IMR-90 (cell line): ENCODE measurements at regions not wholly inside any gene's neighbourhood (a gene's known extent, or its start where the extent isn't known, plus 50 kb on each side); places are given as distances from the start of the nearest gene placed in this dataset.

Source experiments
- ATAC-seq: fragments of 200-7000 bp; cut with Tn5 transposase; 2 replicates; pipeline ENCODE4 v1.9.1; 2020; ENCODE audit warnings: low read depth, mild to moderate bottlenecking, moderate library complexity
- BruUV-seq: library from RNA; stranded (reverse); fragments of 400-500 nt; replicated peaks from 2 replicates; lab custom pipeline; 2021; lab: Mats Ljungman, UMichigan
- CTCF ChIA-PET: fragments of 300-600 bp; formaldehyde crosslinking; extraction: SDS; loops from one replicate; lab custom pipeline; 2021; ENCODE audit warnings: antibody characterized with exemption; lab: Yijun Ruan, JAX
- POLR2A ChIA-PET: fragments of 300-600 bp; sonication (Branson Sonifier 250); formaldehyde crosslinking; loops from one replicate; lab custom pipeline; 2022; ENCODE audit warnings: antibody characterized with exemption; ENCODE audit not compliant: unreplicated experiment; lab: Charles Lee
- DNase-seq: peaks from one replicate; pipeline ENCODE4 v3.0.0; 2013
- H2AFZ ChIP-seq: replicated peaks from 2 replicates; pipeline ENCODE3; 2013; ENCODE audit warnings: low read length, mild to moderate bottlenecking; ENCODE audit not compliant: poor library complexity
- H2AK5ac ChIP-seq: 2 replicates; pipeline ENCODE4 v1.6.1; 2013; ENCODE audit warnings: low read depth, low read length, inconsistent platforms
- H2AK9ac ChIP-seq: replicated peaks from 2 replicates; pipeline ENCODE3; 2013; ENCODE audit warnings: mild to moderate bottlenecking, low read depth, low read length, moderate library complexity; ENCODE audit not compliant: poor library complexity
- H2BK120ac ChIP-seq: 2 replicates; pipeline ENCODE4 v1.6.1; 2013; ENCODE audit warnings: low read depth, low read length, inconsistent platforms
- H2BK15ac ChIP-seq: 3 replicates; pipeline ENCODE4 v1.6.1; 2013; ENCODE audit warnings: low read depth, low read length, inconsistent platforms
- H2BK20ac ChIP-seq: 2 replicates; pipeline ENCODE4 v1.6.1; 2013; ENCODE audit warnings: low read depth, mild to moderate bottlenecking, inconsistent platforms, low read length, moderate library complexity
- H2BK5ac ChIP-seq: 2 replicates; pipeline ENCODE4 v1.6.1; 2013; ENCODE audit warnings: mild to moderate bottlenecking, low read depth, low read length, inconsistent platforms; ENCODE audit not compliant: poor library complexity, severe bottlenecking
- H3K14ac ChIP-seq: replicated peaks from 2 replicates; pipeline ENCODE4 v1.6.1; 2013; ENCODE audit warnings: low read depth, low read length, inconsistent platforms
- H3K18ac ChIP-seq: 2 replicates; pipeline ENCODE4 v1.6.1; 2013; ENCODE audit warnings: low read depth, low read length, control low read depth
- H3K23ac ChIP-seq: 2 replicates; pipeline ENCODE4 v1.6.1; 2013; ENCODE audit warnings: low read depth, low read length, inconsistent platforms
- H3K27ac ChIP-seq: 2 replicates; pipeline ENCODE4 v1.5.1; 2013; ENCODE audit warnings: mild to moderate bottlenecking, control low read depth, low read length; ENCODE audit not compliant: insufficient read depth
- H3K27me3 ChIP-seq: 2 replicates; pipeline ENCODE4 v1.6.1; 2013; ENCODE audit warnings: low read length; ENCODE audit not compliant: control insufficient read depth, insufficient read depth
- H3K36me3 ChIP-seq: 2 replicates; pipeline ENCODE4 v1.6.1; 2013; ENCODE audit warnings: low read length, mixed read lengths; ENCODE audit not compliant: control insufficient read depth, insufficient read depth
- H3K4ac ChIP-seq: 2 replicates; pipeline ENCODE4 v1.6.1; 2013; ENCODE audit warnings: low read depth, low read length, inconsistent platforms
- H3K4me1 ChIP-seq: 2 replicates; pipeline ENCODE4 v1.6.1; 2013; ENCODE audit warnings: low read length, mixed read lengths; ENCODE audit not compliant: control insufficient read depth, insufficient read depth
- H3K4me2 ChIP-seq: 2 replicates; pipeline ENCODE4 v1.6.1; 2013; ENCODE audit warnings: low read depth, mild to moderate bottlenecking, control low read depth, low read length, moderate library complexity
- H3K4me3 ChIP-seq: 2 replicates; pipeline ENCODE4 v1.5.1; 2013; ENCODE audit warnings: low read depth, mild to moderate bottlenecking, control low read depth, low read length, moderate library complexity; ENCODE audit not compliant: insufficient read depth
- H3K56ac ChIP-seq: 2 replicates; pipeline ENCODE4 v1.6.1; 2013; ENCODE audit warnings: low read length, inconsistent platforms; ENCODE audit not compliant: insufficient read depth; ENCODE audit errors: extremely low read depth
- H3K79me1 ChIP-seq, 2 experiments: 2 replicates each; pipeline ENCODE4 v1.6.1; 2013; ENCODE audit warnings: low read length in 2 of 2, inconsistent platforms in 1 of 2, low read depth in 1 of 2
- H3K9ac ChIP-seq: 2 replicates; pipeline ENCODE4 v1.6.1; 2013; ENCODE audit warnings: low read depth, low read length, control low read depth
- H3K9me1 ChIP-seq: 2 replicates; pipeline ENCODE4 v1.6.1; 2013; ENCODE audit warnings: low read length, inconsistent platforms; ENCODE audit not compliant: insufficient read depth
- H3K9me3 ChIP-seq: 2 replicates; pipeline ENCODE4 v1.6.1; 2013; ENCODE audit warnings: low read length; ENCODE audit not compliant: control insufficient read depth, insufficient read depth
- H4K20me1 ChIP-seq: 2 replicates; pipeline ENCODE4 v1.6.1; 2013; ENCODE audit warnings: low read length, inconsistent platforms; ENCODE audit not compliant: insufficient read depth
- H4K5ac ChIP-seq: 2 replicates; pipeline ENCODE4 v1.6.1; 2013; ENCODE audit warnings: mild to moderate bottlenecking, low read depth, low read length, control low read depth
- H4K8ac ChIP-seq, 2 experiments: 2 replicates each; pipeline ENCODE4 v1.6.1; 2013; ENCODE audit warnings: low read depth in 2 of 2, low read length in 2 of 2, control low read depth in 1 of 2, inconsistent platforms in 1 of 2
- H4K91ac ChIP-seq: 2 replicates; pipeline ENCODE4 v1.6.1; 2013; ENCODE audit warnings: low read depth, low read length, inconsistent platforms; ENCODE audit not compliant: insufficient read depth
- BHLHE40 ChIP-seq: fragments of 150-350 bp; IDR thresholded peaks from 2 replicates; pipeline ENCODE4 v1.6.1; 2016; ENCODE audit warnings: mild to moderate bottlenecking, low read depth, low read length
- CEBPB ChIP-seq: IDR thresholded peaks from 2 replicates; pipeline ENCODE4 v1.6.1; 2012; ENCODE audit warnings: low read depth, low read length, improper control_type of control experiment
- CHD1 ChIP-seq: IDR thresholded peaks from 2 replicates; pipeline ENCODE4 v1.6.1; 2012; ENCODE audit warnings: low read depth, low read length, improper control_type of control experiment
- FOS ChIP-seq: fragments of 150-350 bp; IDR thresholded peaks from 2 replicates; pipeline ENCODE4 v1.6.1; 2016; ENCODE audit warnings: low read depth, low read length
- MAFK ChIP-seq: IDR thresholded peaks from 2 replicates; pipeline ENCODE4 v1.6.1; 2012; ENCODE audit warnings: low read depth, low read length, improper control_type of control experiment
- MAZ ChIP-seq: IDR thresholded peaks from 2 replicates; pipeline ENCODE4 v1.6.1; 2012; ENCODE audit warnings: low read depth, mild to moderate bottlenecking, low read length, improper control_type of control experiment, moderate library complexity, borderline replicate concordance
- MXI1 ChIP-seq: IDR thresholded peaks from 2 replicates; pipeline ENCODE4 v1.6.1; 2012; ENCODE audit warnings: low read depth, mild to moderate bottlenecking, low read length, moderate library complexity, borderline replicate concordance
- NFE2L2 ChIP-seq: fragments of 150-350 bp; IDR thresholded peaks from 2 replicates; pipeline ENCODE4 v1.6.1; 2016; ENCODE audit warnings: low read depth, mild to moderate bottlenecking, low read length
- POLR2A ChIP-seq: IDR thresholded peaks from 2 replicates; pipeline ENCODE4 v1.6.1; 2012; ENCODE audit warnings: mild to moderate bottlenecking, low read depth, low read length
- RAD21 ChIP-seq: IDR thresholded peaks from 2 replicates; pipeline ENCODE4 v1.6.1; 2012; ENCODE audit warnings: low read length, improper control_type of control experiment
- RCOR1 ChIP-seq: IDR thresholded peaks from 2 replicates; pipeline ENCODE4 v1.6.1; 2012; ENCODE audit warnings: mild to moderate bottlenecking, low read length, improper control_type of control experiment; ENCODE audit not compliant: insufficient replicate concordance
- RFX5 ChIP-seq: IDR thresholded peaks from 2 replicates; pipeline ENCODE4 v1.8.0; 2012; ENCODE audit warnings: low read depth, mild to moderate bottlenecking, low read length, moderate library complexity
- SMC3 ChIP-seq: fragments of 150-350 bp; IDR thresholded peaks from 2 replicates; pipeline ENCODE4 v1.6.1; 2016; ENCODE audit warnings: low read depth, mild to moderate bottlenecking, antibody characterized with exemption, low read length, moderate library complexity
- USF2 ChIP-seq: fragments of 150-350 bp; IDR thresholded peaks from 2 replicates; pipeline ENCODE4 v1.6.1; 2017; ENCODE audit warnings: mild to moderate bottlenecking, antibody characterized with exemption, low read length, low read depth
- WGBS, 2 experiments: methylation state at CpG; one replicate each; pipeline versions ENCODE4 v1.1.5 to v1.1.7; 2013; ENCODE audit warnings: missing lambda C conversion rate in 2 of 2; ENCODE audit not compliant: insufficient read length in 1 of 2; ENCODE audit errors: extremely low coverage in 2 of 2; 5-methylcytosine and 5-hydroxymethylcytosine counted together
- dilution Hi-C: fragments of 300-500 bp; cut with HindIII; formaldehyde crosslinking; loops from one replicate; pipeline ENCODE4 v1.14.3; 2018; ENCODE audit warnings: low sequenced_read_pairs; ENCODE audit not compliant: unreplicated experiment
- in situ Hi-C: fragments of 300-500 bp; cut with MboI; formaldehyde crosslinking; loops from 3 replicates; pipeline ENCODE4 v1.14.3; 2019; ENCODE audit warnings: low sequenced_read_pairs, inconsistent platforms, mixed read lengths
- intact Hi-C: fragments of 100-400 bp; cut with micrococcal nuclease; formaldehyde crosslinking; loops from 2 replicates; pipeline ENCODE4 v1.10.0; 2022
- TF ChIP-seq, protein P1 (sequence below): conservative IDR thresholded peaks from 2 replicates; pipeline ENCODE4 v1.5.1; 2012; ENCODE audit warnings: mild to moderate bottlenecking, low read depth, low read length, improper control_type of control experiment
- TF ChIP-seq, protein P2 (sequence below): fragments of 150-350 bp; IDR thresholded peaks from 2 replicates; pipeline ENCODE4 v1.6.1; 2016; ENCODE audit warnings: low read depth, mild to moderate bottlenecking, low read length, moderate library complexity, borderline replicate concordance

GRCh38 chr12:90023207-90023900 is 314.7 kb upstream of the ATP2B1 start:
- Histone ChIP-seq H3K4me1 (peaks cover 3% of the 10 kb centered on the region; the same call in 1 of the 2 replicates), H2AK5ac (peak overlapping the region; percentile 35; the same call in 1 of the 2 replicates), H3K14ac (no peak overlapping the region; the same call in 1 of the 2 replicates), H2AK9ac (no peak overlapping the region), H4K20me1 (no peaks in the 10 kb centered on the region), H3K9me3 (no peaks in the 10 kb centered on the region), H4K8ac (no peak overlapping the region), H2BK15ac (peak overlapping the region; percentile 83; the same call in 1 of the 3 replicates), H3K27me3 (no peaks in the 10 kb centered on the region), H4K91ac (no peak overlapping the region; the same call in 1 of the 2 replicates), H3K79me1 (no peaks in the 10 kb centered on the region), H2AFZ (peak overlapping the region; percentile 70), H2BK5ac (no peak overlapping the region), H3K56ac (no peak overlapping the region), H3K4me3 (no peak overlapping the region), H3K9ac (no peak overlapping the region), H3K23ac (0 out of 2 replicates have a peak overlapping the region, but pooled peaks have one; percentile 1), H3K4ac (peak overlapping the region; percentile 36), H3K18ac (peak overlapping the region; percentile 20; the same call in 1 of the 2 replicates), H3K9me1 (peaks cover 8% of the 10 kb centered on the region), H4K5ac (no peak overlapping the region), H3K36me3 (no peaks in the 10 kb centered on the region), H2BK120ac (peak overlapping the region; percentile 56), H2BK20ac (peak overlapping the region; percentile 82), H3K27ac (no peak overlapping the region), H3K4me2 (no peak overlapping the region)
- in situ Hi-C loops = no loop called here
- ATAC-seq = no peak
- ChIA-PET POLR2A (no interaction called here), CTCF (no interaction called here)
- no TSS peak for BruUV-seq
- TF ChIP-seq, protein P1, sequence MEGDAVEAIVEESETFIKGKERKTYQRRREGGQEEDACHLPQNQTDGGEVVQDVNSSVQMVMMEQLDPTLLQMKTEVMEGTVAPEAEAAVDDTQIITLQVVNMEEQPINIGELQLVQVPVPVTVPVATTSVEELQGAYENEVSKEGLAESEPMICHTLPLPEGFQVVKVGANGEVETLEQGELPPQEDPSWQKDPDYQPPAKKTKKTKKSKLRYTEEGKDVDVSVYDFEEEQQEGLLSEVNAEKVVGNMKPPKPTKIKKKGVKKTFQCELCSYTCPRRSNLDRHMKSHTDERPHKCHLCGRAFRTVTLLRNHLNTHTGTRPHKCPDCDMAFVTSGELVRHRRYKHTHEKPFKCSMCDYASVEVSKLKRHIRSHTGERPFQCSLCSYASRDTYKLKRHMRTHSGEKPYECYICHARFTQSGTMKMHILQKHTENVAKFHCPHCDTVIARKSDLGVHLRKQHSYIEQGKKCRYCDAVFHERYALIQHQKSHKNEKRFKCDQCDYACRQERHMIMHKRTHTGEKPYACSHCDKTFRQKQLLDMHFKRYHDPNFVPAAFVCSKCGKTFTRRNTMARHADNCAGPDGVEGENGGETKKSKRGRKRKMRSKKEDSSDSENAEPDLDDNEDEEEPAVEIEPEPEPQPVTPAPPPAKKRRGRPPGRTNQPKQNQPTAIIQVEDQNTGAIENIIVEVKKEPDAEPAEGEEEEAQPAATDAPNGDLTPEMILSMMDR = no peak
- TF ChIP-seq RAD21 = no peak
- TF ChIP-seq MXI1 = no peak
- no peak for TF ChIP-seq MAFK
- TF ChIP-seq CEBPB = no peak
- TF ChIP-seq POLR2A = no peak
- TF ChIP-seq NFE2L2 = no peak
- no peak for TF ChIP-seq MAZ
- no peak for TF ChIP-seq CHD1
- no peak for TF ChIP-seq USF2
- TF ChIP-seq FOS = no peak
- TF ChIP-seq BHLHE40 = no peak
- TF ChIP-seq RCOR1 = no peak
- no peak for TF ChIP-seq RFX5
- TF ChIP-seq, protein P2, sequence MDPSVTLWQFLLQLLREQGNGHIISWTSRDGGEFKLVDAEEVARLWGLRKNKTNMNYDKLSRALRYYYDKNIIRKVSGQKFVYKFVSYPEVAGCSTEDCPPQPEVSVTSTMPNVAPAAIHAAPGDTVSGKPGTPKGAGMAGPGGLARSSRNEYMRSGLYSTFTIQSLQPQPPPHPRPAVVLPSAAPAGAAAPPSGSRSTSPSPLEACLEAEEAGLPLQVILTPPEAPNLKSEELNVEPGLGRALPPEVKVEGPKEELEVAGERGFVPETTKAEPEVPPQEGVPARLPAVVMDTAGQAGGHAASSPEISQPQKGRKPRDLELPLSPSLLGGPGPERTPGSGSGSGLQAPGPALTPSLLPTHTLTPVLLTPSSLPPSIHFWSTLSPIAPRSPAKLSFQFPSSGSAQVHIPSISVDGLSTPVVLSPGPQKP = no peak
- no peak for TF ChIP-seq SMC3
- intact Hi-C loops = no loop called here
- dilution Hi-C loops = no loop called here
- WGBS, 2 experiments = no CpG with 5 or more reads among the region's 1 CpG
- DNase-seq = no peak
